NCI-H2029 treated with DMSO at 0.1 percent for 48 hours (cell line): ENCODE measurements at regions not wholly inside any gene's neighbourhood (a gene's known extent, or its start where the extent isn't known, plus 50 kb on each side); places are given as distances from the start of the nearest gene placed in this dataset.
A peak's percentile ranks its signal among the peaks of the same experiment; 100 is the strongest.

Experiments
- DNase-seq: peaks from one replicate; lab custom pipeline; 2025; lab: John Stamatoyannopoulos, UW

DNA sequence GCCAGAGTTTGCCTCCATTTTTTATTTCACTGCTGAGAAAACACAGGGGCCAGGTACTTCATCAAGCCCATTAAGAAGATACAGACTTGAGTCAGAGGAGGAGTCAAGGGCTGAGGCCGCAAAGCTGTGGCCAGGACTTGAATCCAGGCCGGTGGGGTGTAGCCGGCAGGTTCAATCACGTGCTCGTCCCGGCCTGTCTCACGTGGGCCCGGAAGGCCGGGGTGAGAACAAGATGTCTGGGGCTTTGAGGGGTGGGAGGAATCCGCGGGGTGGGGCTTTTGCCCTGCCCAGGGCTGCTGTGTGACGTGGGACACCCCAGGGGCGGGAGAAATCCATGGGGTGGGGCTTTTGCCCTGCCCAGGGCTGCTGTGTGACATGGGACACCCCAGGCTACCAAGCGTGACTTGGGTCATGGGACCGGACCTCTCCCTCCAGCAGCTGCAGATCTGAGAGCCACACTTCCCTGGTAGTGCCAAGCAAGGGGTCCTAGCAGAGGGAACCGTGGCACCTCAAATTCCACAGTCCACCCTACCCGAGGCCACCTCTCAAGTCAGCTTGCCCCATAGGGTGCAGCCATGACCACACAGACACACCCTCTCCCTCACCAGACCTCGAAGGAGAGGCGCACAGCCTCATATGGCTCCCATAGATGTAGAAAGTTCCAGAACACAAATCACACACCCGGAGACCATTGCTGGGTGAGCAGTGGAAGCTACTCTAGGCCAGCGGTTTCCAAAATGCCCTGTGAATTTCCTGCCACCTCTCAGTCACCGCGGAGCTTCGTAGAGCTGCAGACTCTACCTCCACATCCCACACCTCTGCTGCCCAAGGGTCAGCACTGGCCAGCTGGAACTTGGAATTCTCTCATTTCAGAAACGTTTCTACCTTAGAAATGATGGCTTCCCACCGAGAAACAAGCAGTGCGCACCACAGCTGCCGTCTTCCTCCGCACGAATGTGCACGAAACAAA, 156.1 kb downstream of the DLL1 start:
- no peak for DNase-seq

DNA sequence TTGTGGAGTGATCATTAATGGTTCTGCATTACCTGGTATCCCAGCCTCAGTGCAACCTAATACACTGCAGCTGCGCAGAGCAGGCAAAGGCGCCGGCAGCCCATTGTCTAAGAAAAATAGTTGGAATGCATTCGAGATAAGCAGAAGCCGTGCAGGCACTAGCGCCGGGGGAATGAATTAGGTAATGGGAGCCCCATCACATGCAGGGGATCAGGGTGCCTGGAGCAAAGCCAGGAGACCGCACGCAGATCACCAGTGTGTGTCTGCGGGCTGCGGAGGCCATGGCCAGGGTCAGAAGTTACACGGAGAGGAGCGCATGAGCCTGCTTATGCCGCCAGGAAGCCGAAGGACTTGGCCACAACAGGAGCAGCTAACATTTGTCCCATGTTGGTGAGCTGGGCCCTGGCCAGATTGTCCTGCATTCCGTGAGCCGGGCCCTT, 156.8 kb downstream of the DLL1 start:
- DNase-seq = no peak

DNA sequence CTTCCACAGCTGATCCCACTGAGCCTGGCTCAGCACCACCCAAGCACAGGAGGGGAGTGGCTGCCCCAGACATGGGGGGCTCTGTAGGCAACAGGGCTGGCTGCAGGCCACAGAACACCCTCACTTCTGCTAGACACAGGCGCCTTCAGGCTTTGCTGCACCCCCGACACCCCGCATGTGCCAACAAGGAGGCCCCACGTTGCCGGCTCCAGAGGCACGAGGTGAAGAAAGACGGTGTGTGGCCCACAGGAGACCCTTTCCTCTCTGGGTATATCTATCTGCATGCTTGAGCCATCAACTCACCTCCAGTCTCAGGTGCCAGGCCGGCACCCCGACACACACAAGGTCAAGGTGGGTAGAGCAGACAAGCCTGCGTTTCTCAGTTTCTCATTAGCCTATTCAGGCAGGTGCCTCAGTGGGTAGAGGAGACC, 158.3 kb downstream of the DLL1 start:
- no peak for DNase-seq

DNA sequence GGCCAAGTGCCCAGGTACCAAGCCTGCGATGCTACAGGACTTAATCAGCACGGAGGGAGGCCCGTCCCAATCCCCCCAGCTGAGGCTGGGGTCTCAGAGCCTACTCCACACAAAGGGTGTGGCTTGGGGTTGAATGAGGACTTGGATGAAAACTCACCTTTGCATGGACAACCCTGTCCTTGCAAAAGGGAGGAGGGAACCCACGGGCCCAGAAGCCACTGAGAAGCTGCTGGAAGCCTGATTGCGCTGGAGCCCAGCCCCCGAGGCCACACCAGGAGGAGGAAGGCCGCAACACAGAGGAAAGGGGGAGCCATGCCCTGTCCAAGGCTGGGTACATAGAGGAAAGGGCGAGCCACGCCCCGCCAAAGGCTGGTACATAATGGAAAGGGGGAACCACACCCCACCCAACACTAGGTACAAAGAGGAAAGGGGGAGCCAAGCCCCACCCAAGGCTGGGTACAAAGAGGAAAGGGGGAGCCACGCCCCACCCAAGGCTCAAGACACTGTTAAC, 158.8 kb downstream of the DLL1 start:
- no peak for DNase-seq

DNA sequence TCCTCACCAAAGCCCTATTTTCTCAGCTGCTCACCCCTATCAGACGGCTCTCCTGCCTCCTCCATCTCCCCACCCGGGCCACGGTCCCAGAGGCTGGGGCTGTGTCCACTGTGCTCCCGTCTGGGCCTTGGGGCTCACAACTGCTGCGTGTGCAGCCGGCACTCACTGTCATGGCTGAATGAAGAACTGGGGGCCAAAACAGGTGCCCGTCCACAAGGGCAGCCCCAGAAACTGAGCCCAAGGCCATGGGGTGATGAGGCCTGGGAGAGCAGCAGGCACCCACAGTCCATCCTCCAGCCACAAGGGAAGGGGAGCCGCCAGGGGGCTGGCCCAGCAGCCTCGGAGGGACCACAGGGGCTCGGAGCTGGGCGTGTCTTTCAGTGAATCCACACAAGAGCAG, 159.5 kb downstream of the DLL1 start:
- no peak for DNase-seq

DNA sequence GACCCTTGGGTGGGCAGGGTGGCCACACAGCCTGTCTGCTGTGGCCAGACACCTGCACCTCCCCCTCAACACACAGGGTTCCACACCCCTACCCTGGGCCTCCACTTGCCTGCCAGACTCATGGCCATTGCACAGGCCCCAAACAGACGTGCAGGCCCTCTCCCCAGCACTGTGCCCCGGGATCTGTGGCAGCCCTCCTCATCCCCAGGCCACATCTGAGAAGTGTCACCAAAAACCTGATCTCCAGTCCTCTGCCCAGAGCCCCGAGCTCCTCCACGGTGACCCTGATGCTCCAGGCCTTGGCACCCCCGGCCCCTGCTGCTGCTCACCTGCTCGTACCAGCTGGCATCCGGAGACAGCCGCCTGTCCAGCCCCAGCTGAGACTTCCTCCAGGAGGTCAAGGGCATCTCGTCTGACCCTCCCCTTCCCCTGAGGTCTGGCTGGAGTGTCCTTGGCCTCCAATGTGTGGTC, 160.1 kb downstream of the DLL1 start:
- no peak for DNase-seq

DNA sequence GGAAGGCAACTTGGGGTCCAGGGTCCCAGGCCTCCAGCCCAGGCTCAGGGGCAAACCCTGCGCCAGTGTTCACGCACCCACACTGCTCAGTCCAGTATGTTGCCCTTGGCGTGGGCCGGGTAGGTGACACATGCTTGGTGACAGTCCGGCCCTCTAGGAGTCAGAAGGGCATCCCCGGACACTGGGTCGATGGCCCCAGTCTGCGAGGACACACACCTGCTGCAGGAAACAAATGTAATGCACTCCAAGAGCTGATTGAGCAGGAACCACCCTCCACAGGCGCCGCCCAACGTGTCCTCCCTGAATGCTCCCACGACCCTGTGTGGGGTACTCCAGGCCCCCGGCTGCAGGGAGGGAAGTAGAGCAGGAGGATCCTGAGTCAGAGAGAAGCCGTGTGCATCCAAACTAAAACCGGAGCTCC, 160.7 kb downstream of the DLL1 start:
- DNase-seq = no peak

DNA sequence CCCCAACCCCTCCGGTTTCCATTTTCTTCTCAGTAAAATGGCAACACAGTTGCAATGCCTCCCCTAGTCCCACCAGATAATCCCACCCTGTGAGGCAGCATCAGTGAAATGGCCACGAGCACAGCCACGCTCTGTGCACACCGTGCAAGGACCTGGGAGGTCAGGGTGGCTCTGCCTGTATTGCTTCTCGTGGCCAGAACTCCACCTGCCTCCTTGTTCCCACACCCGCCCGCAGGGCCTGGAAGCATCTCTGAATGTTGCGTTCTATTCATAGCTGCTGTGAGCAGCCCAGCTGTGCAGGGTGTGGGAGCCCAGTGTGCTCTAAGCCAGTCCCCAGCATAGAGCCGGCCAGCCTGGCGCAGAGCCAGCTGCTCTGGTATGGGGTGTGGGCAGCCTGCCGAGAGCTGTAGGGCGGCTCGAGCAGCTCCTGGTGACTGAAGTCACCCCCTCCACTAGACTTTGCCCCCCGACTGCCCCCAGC, 161.1 kb downstream of the DLL1 start:
- no peak for DNase-seq

DNA sequence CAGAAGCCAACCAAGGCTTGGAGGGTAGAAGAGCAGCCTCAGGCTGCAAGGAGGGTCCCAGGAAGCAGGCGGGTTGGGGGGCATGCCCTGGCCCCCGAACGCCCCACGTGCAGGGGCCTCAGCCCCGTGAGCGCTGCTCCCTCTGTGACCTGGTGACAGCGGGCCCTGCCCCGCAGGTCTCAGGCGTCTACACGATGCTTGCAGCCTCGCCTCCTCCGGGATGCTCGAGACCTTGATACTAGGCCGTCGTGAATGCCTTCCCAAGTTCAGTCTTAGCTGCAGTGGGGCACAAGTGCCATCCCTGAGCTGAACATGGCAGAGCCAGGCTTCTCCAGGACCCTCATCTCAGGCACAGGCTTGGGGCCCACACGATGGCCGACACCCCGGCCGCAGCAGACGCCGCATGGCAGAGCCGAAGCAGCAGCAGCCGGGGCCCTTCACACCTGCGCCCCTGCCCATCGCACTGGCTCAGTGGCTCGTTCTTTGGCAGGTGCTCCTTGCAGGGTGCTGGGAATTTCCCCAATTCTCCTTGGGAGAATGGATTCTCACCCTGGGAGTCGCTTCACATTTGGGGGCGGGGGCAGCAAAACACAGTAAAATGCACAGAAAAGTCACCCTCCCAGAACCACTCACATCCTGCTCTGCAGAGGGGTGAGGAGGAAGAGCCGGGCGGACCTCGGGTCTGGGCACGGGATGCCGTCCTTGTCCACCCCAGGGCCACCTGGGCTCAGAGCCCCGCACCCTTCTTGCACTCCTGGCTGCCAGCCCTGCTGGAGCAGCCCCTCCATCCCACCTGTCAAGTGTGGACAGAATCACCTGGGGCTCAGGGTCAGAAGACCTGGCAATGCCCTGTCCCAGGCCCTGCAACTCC, 161.8 kb downstream of the DLL1 start:
- DNase-seq = no peak

DNA sequence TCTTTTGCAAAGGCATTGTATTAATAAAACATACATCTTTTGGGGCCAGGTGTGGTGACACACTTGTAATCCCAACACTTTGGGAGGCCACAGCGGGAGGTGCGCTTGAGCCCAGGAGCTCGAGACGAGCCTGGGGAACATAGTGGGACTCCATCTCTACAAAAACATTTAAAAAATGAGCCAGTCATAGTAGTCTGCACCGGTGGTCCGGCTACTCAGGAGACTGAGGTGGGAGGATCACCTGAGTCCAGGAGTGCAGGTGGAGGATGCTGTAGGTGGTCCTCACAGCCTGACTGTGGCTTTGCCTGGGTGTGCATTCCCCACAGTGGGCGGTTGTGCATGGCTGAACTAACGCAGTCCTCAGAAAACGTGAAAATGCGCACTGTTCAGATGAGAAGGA, 162.5 kb downstream of the DLL1 start:
- DNase-seq = no peak

DNA sequence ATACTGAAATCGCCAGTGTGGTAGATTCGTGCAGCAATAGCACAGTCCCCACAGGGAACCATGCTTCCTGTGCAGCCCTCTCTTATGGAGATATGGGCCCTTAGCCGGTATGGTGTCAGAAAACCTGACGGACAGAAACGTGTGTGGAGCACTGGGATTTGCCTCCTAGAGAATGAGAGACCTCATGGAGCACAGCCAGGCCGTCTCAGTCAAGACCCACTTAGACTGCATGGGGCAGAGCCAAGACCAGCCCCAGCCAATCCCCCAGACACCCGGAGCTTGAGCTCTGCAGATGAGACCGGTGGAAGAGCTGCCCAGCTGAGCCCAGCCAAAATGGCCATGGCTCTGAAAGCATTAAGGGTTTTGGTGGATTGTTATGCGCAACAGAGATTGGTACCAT, 163.7 kb downstream of the DLL1 start:
- no peak for DNase-seq

DNA sequence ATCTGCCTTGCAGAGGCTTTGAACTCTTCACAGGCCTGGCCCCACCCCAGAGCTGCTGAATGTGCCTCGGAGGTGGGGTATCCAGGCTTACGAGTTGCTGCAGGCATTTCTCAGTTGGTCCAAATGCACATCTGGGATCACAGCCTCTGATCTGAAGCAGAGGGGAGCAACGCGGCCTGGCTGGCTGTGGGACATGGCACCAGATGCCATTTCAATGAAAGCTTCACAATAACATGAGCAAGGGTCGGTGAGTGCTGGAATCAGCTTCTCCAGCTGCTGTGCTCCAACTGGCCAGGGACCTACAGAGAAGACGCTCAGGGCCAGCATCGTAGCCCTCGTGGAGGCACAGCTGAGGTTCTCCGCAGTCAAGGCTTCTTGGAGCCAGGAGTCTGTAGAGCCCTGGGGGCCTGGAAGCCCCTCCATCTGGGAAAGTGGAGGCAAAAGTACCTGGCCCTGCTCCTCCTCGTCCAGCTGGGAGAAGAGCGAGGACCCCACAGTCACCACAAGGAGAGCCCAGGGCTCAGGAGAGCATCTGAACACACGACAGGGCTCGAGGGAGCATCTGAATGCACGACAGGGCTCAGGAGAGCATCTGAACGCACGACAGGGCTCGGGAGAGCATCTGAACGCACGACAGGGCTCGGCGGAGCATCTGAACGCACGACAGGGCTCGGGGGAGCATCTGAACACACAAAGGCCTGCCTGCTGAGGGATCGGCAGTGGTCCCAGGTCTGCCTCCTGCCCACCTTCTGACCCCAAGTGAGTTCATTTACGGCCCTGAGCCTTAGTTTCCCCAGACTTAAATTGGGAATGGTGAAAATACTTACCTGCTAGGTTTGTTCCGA, 165.2 kb downstream of the DLL1 start:
- no peak for DNase-seq

DNA sequence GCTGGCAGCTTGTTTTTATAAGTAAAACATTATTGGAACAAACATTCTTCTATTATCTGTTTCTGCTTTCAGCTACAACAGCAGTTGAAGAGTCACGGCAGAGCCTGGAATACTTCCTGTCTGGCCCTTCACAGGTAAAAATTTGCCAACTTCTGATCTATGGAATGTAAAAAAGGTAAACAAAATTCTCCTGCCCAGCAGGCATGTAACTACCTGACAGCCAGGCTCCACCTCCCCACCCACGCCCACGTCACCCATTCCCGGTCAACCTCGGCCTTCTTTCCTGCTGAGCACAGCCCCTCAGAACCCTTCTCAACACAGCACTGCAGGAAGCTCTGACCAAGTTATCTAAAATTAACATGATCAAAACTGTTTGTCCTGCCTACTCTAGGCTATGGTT, 166.0 kb downstream of the DLL1 start:
- peak; percentile 35 for DNase-seq

DNA sequence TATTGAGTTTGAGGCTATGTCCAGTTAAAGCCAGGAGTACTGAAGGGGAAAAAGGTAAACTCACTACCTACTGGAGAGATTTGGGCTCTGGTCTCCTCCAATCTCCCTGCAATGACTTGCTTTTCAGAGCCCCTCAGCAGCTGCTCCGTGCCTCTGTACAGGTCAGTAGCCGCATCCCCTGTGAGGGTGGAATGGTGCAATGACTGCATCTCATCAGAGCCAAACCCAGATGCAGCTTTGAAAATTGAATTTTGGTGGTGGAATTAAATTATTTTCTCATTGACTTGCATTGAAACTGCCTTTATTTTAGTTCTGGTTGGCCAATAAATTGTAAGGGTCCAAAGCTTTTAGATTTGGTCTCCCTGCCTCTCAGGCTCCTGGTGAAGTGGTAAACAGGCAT, 166.7 kb downstream of the DLL1 start:
- DNase-seq = no peak

DNA sequence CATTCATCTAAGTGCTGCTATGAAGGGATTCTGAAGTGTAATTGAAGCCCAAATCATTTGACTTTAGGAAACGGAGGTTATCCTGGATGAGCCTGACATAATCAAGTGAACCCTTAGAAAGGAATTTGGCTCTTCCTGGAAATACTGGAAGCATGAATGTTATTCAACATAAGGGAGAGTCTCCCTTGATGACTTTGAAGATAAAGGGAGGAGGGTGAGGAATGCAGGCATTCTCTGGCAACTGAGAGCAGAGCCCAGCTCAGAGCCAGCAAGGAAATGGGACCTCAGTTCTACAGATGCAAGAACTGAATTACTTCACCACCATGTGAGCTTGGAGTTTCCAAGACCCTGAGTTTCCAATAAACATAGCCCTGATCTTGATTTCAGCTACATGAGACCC, 168.2 kb downstream of the DLL1 start:
- DNase-seq = no peak

DNA sequence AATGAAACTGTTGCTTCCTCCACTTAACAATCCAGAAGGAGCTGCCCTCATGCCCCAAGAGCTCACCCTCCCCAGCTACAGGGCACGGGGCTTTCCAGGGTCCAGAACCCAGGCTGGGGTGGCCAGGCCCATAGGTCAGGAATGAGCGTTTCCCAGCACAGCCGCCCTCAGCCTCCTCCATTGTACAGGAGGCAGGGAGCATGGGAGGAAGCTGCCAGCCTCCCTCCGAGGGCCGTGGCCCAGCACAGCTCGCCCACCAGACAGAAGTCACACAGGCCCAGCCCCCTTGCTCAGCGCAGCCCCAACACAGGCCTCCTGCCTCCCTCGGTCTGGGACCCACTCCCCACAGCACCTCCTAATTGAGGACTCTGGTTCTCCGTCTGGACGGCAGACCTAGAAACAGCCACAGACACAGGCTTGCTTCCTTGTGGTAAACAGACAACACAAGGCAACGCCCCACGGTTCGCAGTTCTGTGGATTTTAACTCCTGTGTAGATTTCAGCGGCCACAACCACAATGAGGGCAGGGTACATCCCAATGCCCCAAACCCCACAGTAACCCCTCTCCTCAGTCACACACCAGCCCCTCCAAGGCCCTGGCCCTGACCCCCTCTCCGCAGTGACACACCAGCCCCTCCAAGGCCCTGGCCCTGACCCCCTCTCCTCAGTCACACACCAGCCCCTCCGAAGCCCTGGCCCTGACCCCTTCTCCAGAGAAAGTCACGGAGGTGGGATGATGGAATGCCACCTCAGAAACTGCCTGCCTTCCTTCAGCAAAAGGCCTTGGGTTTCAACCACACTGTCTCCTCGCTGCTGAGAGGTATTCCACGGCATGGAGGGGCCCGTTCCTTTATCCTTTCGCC, 173.5 kb downstream of the DLL1 start:
- no peak for DNase-seq

DNA sequence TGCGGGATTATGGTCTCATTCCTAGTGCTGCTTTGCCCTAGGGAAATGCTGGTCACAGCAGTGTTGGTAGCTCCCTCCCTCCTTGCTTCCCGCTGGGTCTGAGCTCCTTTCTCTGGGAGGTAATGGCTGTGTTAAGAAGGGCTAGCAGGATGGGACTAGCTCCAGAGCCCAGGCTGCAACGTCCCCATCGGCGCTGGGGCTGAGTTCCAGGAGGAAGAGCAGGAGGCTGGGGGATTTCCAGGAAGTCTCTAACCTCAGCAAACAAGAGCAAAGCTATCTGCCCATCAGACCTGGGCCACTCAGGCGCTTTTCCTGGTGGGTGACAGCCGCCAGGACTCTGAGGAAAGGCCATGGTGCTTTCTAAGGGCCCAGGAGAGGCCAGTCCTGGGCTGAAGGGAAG, 174.2 kb downstream of the DLL1 start:
- DNase-seq = no peak

DNA sequence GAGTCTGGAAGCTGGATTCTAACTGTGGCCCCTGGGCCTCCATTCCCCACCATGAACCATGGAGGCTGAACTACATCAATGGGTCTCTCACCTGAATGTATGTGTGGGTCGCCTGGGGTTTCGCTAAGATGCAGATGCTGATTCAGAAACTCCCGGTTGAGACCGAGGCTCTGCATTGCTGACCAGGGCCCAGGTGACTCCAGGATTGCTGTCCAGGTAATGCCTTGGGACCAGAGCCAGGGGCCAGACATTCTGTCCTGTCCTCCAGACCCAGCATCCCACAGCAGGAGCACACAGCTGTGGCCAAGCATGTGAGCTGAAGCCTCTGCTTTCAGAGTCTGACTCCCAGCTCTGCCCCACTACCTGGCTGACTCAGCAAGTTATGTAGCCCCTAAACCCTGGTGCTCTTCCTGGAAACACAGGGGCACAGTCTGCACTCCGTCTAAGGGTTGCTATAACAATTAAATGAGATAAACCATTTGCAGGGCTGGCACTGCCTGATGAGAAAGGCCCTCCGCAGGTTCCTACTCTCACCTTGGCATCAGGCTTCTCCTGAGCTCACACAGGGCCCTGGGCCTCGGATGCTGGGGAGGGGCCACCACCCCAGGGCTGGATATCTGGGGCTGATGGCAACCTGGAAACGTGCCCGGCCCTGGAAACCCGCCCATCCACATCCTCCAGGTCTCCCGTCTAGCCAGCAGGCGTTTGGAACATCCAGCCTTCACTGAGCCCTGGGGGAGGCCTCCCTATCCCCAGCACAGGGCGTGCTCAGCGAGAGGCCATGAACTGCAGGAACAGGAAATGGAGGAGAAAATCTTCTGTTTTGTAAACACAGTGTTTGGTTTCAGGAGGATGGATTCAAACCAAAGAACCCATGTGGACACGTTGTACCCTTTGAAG, 175.7 kb downstream of the DLL1 start:
- DNase-seq = no peak

DNA sequence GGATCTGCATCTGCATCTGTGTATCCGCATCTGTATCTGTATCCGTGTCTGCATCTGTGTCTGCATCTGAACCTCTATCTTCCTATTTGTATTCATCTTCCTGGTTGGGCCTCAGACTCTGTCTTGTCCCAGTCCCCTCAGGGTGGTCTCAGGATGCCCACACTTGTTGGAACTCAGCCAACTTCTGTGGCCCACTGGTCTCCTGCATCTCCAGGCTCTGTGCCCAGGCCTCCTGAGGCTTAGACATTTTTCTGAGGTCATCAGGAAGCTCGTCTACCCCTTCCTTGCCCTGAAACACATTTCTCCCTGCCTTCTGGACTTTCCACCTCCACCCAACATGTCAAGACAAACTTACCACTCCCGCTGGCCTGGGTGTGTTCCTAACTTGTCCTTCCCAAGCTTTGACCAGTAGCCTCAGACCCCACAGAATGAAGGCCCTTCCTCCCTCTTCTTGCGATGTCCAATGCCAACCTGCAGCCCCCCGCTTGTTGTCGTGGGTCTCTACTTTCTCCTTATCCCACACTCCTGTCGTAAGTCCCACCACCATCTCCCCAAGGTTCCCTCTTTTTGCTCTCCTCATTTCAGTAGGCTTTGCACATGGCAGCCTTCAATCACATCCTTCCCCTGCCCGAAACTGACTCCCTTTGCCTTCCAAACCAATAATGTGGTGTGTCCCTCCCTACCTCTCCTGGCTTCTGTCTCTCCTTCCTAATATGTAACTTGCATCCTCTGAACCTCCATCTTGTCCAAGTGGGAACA, 176.5 kb downstream of the DLL1 start:
- DNase-seq = no peak
